OCI-LY3 (cell line): ENCODE measurements at regions not wholly inside any gene's neighbourhood (a gene's known extent, or its start where the extent isn't known, plus 50 kb on each side); places are given as distances from the start of the nearest gene placed in this dataset.

Source experiments
- EZH2phosphoT487 ChIP-seq: fragments of 200-600 bp; shearing (Covaris generic); IDR thresholded peaks from 2 replicates; pipeline ENCODE4 v1.6.1; 2018; ENCODE audit warnings: antibody characterized with exemption, mixed run types, low read depth
- TF ChIP-seq, protein P1 (sequence below): fragments of 200-600, 300-600 bp; sonication (generic); IDR thresholded peaks from 2 replicates; pipeline ENCODE4 v1.5.1; 2014; ENCODE audit warnings: antibody characterized with exemption, low read length, low read depth

DNA sequence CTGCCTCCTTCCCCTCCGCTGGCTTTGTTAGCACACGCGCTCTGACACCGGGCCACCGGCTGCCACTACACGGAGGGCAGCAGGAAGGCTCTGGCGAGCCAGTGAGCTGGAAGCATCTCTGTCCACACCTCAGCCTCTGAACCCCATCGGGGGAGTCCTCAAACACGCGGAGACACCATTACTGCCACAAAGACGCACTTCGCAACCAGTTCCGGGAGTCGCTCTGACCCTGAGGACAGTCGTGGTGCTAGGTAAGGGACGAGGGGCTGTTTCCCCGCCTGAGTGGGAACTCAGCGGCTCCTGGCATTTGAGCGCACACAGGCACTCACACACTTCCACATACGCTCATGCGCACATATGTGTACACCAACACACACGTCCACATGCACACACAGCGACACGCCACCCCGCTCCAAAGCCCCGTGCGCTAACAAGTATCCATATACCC lies 160.0 kb downstream of the C9orf152 start:
- TF ChIP-seq, protein P1, sequence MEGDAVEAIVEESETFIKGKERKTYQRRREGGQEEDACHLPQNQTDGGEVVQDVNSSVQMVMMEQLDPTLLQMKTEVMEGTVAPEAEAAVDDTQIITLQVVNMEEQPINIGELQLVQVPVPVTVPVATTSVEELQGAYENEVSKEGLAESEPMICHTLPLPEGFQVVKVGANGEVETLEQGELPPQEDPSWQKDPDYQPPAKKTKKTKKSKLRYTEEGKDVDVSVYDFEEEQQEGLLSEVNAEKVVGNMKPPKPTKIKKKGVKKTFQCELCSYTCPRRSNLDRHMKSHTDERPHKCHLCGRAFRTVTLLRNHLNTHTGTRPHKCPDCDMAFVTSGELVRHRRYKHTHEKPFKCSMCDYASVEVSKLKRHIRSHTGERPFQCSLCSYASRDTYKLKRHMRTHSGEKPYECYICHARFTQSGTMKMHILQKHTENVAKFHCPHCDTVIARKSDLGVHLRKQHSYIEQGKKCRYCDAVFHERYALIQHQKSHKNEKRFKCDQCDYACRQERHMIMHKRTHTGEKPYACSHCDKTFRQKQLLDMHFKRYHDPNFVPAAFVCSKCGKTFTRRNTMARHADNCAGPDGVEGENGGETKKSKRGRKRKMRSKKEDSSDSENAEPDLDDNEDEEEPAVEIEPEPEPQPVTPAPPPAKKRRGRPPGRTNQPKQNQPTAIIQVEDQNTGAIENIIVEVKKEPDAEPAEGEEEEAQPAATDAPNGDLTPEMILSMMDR, result no peak
- no peak for TF ChIP-seq EZH2phosphoT487
